RWPE2 (cell line): ENCODE measurements at regions not wholly inside any gene's neighbourhood (a gene's known extent, or its start where the extent isn't known, plus 50 kb on each side); places are given as distances from the start of the nearest gene placed in this dataset.
"Not testable (repeated sequence)": the region's sequence is repeated elsewhere in the genome, so short reads cannot be mapped to it uniquely, and the experiment has no call there.

Experiments used
- ATAC-seq: fragments of 200-7000 bp; cut with Tn5 transposase; 3 replicates; pipeline ENCODE4 v1.9.1; 2021; ENCODE audit warnings: low read depth
- DNase-seq: peaks from one replicate; pipeline ENCODE4 v3.0.0-alpha.2; 2020; ENCODE audit warnings: low spot score
- H3K27ac ChIP-seq: fragments of 450-650 bp; 2 replicates; pipeline ENCODE4 v1.5.1; 2017; ENCODE audit warnings: mild to moderate bottlenecking; ENCODE audit not compliant: poor library complexity, severe bottlenecking
- H3K27me3 ChIP-seq: fragments of 250-450 bp; sonication (Bioruptor Pico); 2 replicates; pipeline ENCODE4 v1.5.1; 2021; ENCODE audit warnings: mild to moderate bottlenecking, moderate library complexity; ENCODE audit not compliant: insufficient read depth, poor library complexity, severe bottlenecking
- H3K36me3 ChIP-seq: fragments of 250-450 bp; sonication (Bioruptor Pico); 2 replicates; pipeline ENCODE4 v1.5.1; 2020; ENCODE audit warnings: low read depth, mild to moderate bottlenecking, moderate library complexity
- H3K4me1 ChIP-seq: fragments of 250-450 bp; sonication (Bioruptor Pico); 2 replicates; pipeline ENCODE4 v1.5.1; 2021; ENCODE audit warnings: mild to moderate bottlenecking, moderate library complexity; ENCODE audit not compliant: insufficient read depth, poor library complexity, severe bottlenecking
- H3K4me3 ChIP-seq: fragments of 250-450 bp; sonication (Bioruptor Pico); 2 replicates; pipeline ENCODE4 v1.5.1; 2021; ENCODE audit warnings: mild to moderate bottlenecking, moderate library complexity; ENCODE audit not compliant: severe bottlenecking
- H3K9me3 ChIP-seq: fragments of 250-450 bp; sonication (Bioruptor Pico); 2 replicates; pipeline ENCODE4 v1.5.1; 2021; ENCODE audit warnings: mild to moderate bottlenecking, moderate library complexity; ENCODE audit not compliant: severe bottlenecking
- TF ChIP-seq, protein P1 (sequence below): fragments of 450-650 bp; IDR thresholded peaks from one replicate; pipeline ENCODE4 v1.5.1; 2017; ENCODE audit warnings: mild to moderate bottlenecking, moderate library complexity; ENCODE audit not compliant: poor library complexity, severe bottlenecking

DNA sequence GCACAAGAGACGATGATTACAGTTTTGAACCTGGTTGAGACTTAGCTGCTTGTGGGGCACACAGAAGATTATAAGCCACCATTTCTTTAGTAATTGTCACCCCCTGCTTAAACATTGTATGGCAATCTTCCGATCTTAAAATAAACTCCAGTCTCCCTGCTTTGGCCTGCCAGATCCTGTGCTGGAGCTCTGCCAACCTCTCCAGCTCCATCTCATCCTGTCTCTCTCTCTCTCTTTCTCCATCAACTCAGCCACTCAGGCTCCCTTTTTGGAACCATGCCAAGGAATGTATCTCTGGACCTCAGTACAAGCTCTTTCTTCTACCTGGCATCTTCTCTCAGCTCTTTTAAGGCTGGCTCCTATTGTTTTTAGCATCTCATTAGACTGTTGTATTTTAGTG lies 1053.2 kb downstream of the REEP3 start:
- no peak for DNase-seq
- Histone ChIP-seq H3K27me3 (no peaks in the 10 kb centered on the region), H3K4me1 (no peaks in the 10 kb centered on the region), H3K4me3 (no peak overlapping the region), H3K36me3 (no peaks in the 10 kb centered on the region), H3K9me3 (no peaks in the 10 kb centered on the region), H3K27ac (no peak overlapping the region)
- ATAC-seq = no peak
- TF ChIP-seq, protein P1, sequence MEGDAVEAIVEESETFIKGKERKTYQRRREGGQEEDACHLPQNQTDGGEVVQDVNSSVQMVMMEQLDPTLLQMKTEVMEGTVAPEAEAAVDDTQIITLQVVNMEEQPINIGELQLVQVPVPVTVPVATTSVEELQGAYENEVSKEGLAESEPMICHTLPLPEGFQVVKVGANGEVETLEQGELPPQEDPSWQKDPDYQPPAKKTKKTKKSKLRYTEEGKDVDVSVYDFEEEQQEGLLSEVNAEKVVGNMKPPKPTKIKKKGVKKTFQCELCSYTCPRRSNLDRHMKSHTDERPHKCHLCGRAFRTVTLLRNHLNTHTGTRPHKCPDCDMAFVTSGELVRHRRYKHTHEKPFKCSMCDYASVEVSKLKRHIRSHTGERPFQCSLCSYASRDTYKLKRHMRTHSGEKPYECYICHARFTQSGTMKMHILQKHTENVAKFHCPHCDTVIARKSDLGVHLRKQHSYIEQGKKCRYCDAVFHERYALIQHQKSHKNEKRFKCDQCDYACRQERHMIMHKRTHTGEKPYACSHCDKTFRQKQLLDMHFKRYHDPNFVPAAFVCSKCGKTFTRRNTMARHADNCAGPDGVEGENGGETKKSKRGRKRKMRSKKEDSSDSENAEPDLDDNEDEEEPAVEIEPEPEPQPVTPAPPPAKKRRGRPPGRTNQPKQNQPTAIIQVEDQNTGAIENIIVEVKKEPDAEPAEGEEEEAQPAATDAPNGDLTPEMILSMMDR = no peak

- Histone ChIP-seq H3K9me3 (no peaks in the 10 kb centered on the region), H3K27ac (no peak overlapping the region), H3K27me3 (no peaks in the 10 kb centered on the region), H3K4me3 (no peak overlapping the region), H3K4me1 (no peaks in the 10 kb centered on the region), H3K36me3 (no peaks in the 10 kb centered on the region)
- TF ChIP-seq, protein P1 = no peak
- no peak for ATAC-seq
- no peak for DNase-seq
These were observed 1055.3 kb downstream of the REEP3 start for GRCh38 chr10:64576497-64576896.

- H3K4me1 ChIP-seq, H3K4me3 ChIP-seq, DNase-seq, ATAC-seq, H3K36me3 ChIP-seq, H3K27me3 ChIP-seq, H3K27ac ChIP-seq, H3K9me3 ChIP-seq: not testable (repeated sequence)
These were observed 1057.6 kb downstream of the REEP3 start for GRCh38 chr10:64578757-64579156.

DNA sequence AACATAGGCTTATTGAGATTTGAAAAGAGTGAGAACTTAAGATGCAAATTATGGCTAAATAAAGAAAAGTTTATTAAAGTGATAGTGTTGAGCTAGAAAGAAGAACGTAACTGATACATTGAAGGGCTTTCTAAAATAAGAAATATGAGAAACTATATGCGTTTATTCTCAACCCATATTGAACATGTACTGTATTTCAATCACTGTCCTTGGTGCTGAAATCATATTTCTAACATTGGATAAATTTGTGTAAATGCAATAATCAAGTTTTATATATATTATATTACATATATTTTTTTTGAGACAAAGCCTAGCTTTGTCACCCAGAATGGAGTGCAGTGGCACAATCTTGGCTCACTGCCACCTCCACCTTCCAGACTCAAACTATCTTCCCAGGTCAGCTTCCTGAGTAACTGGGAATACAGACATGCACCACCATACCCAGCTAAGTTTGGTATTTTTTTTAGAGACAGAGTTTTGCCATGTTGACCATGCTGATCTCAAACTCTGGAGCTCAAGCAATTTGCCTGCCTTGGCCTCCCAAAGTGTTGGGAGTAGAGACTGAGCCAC lies 1065.8 kb downstream of the REEP3 start:
- H3K36me3 ChIP-seq = no peaks in the 10 kb centered on the region
- ATAC-seq = no peak
- DNase-seq = no peak
- no peak overlapping the region for H3K4me3 ChIP-seq
- no peaks in the 10 kb centered on the region for H3K9me3 ChIP-seq
- H3K27ac ChIP-seq = no peak overlapping the region
- no peaks in the 10 kb centered on the region for H3K27me3 ChIP-seq
- TF ChIP-seq, protein P1 = no peak
- H3K4me1 ChIP-seq = no peaks in the 10 kb centered on the region

GRCh38 chr10:64594072-64594471 lies 1072.9 kb downstream of the REEP3 start:
- ATAC-seq (no peak), DNase-seq (no peak)
- Histone ChIP-seq H3K27ac (no peak overlapping the region), H3K27me3 (no peaks in the 10 kb centered on the region), H3K36me3 (no peaks in the 10 kb centered on the region), H3K4me1 (no peaks in the 10 kb centered on the region), H3K9me3 (no peaks in the 10 kb centered on the region), H3K4me3 (no peak overlapping the region)
- TF ChIP-seq, protein P1 = no peak
